WTC11 (cell line): ENCODE measurements at regions not wholly inside any gene's neighbourhood (a gene's known extent, or its start where the extent isn't known, plus 50 kb on each side); places are given as distances from the start of the nearest gene placed in this dataset.

Experiments used
- ATAC-seq: fragments of 200-7000 bp; cut with Tn5 transposase; 2 replicates; pipeline ENCODE4 v1.10.0; 2021; ENCODE audit warnings: mild to moderate bottlenecking, moderate library complexity
- CTCF ChIA-PET: fragments of 300-600 bp; sonication (Branson Sonifier 250); formaldehyde crosslinking; loops from one replicate; lab custom pipeline; 2021; ENCODE audit warnings: antibody characterized with exemption; lab: Charles Lee
- POLR2A ChIA-PET: fragments of 350-600 bp; sonication (Branson Sonifier 250); formaldehyde crosslinking; loops from one replicate; lab custom pipeline; 2021; ENCODE audit warnings: antibody characterized with exemption; lab: Charles Lee
- DNase-seq: peaks from one replicate; pipeline ENCODE4 v3.0.0; 2021; ENCODE audit warnings: low spot score
- H3K27ac Mint-ChIP-seq: 2 replicates; pipeline ENCODE4 v1.8.0; 2021; ENCODE audit warnings: mixed read lengths
- H3K27me3 Mint-ChIP-seq: 2 replicates; pipeline ENCODE4 v1.8.0; 2021; ENCODE audit warnings: low read depth, mild to moderate bottlenecking, moderate library complexity, mixed read lengths
- H3K36me3 Mint-ChIP-seq: 2 replicates; pipeline ENCODE4 v1.8.0; 2021; ENCODE audit warnings: mixed read lengths
- H3K4me1 Mint-ChIP-seq: 2 replicates; pipeline ENCODE4 v1.8.0; 2022; ENCODE audit warnings: mixed read lengths
- H3K4me3 Mint-ChIP-seq: 2 replicates; pipeline ENCODE4 v1.8.0; 2021; ENCODE audit warnings: mild to moderate bottlenecking, moderate library complexity, mixed read lengths
- H3K9me3 Mint-ChIP-seq: 2 replicates; pipeline ENCODE4 v1.8.0; 2021; ENCODE audit warnings: mixed read lengths
- CREM ChIP-seq: sonication (generic); formaldehyde crosslinking; IDR thresholded peaks from 2 replicates; pipeline ENCODE4 v1.8.1; 2022; ENCODE audit warnings: mild to moderate bottlenecking, missing genetic modification reagents, moderate library complexity
- E2F1 ChIP-seq: sonication (generic); formaldehyde crosslinking; IDR thresholded peaks from 2 replicates; pipeline ENCODE4 v1.8.0; 2022; ENCODE audit warnings: mild to moderate bottlenecking, missing genetic modification reagents
- E2F4 ChIP-seq: sonication (generic); formaldehyde crosslinking; IDR thresholded peaks from 2 replicates; pipeline ENCODE4 v1.8.1; 2022; ENCODE audit warnings: low read depth, mild to moderate bottlenecking, moderate library complexity, missing genetic modification reagents, borderline replicate concordance
- E2F5 ChIP-seq: sonication (generic); formaldehyde crosslinking; IDR thresholded peaks from 2 replicates; pipeline ENCODE4 v1.8.1; 2022; ENCODE audit warnings: mild to moderate bottlenecking, moderate library complexity, missing genetic modification reagents
- ELF4 ChIP-seq: sonication (generic); formaldehyde crosslinking; IDR thresholded peaks from 2 replicates; pipeline ENCODE4 v1.8.1; 2022; ENCODE audit warnings: low read depth, mild to moderate bottlenecking, moderate library complexity, missing genetic modification reagents
- FOXJ3 ChIP-seq: sonication (generic); formaldehyde crosslinking; IDR thresholded peaks from 2 replicates; pipeline ENCODE4 v1.9.0; 2021; ENCODE audit warnings: missing genetic modification reagents, mild to moderate bottlenecking, borderline replicate concordance
- GABPB1 ChIP-seq: sonication (generic); formaldehyde crosslinking; IDR thresholded peaks from 2 replicates; pipeline ENCODE4 v1.8.1; 2023; ENCODE audit warnings: mild to moderate bottlenecking, missing genetic modification reagents
- MLX ChIP-seq: sonication (generic); formaldehyde crosslinking; IDR thresholded peaks from 2 replicates; pipeline ENCODE4 v1.8.1; 2023; ENCODE audit warnings: mild to moderate bottlenecking, missing genetic modification reagents, moderate library complexity
- NFE2L1 ChIP-seq: sonication (generic); formaldehyde crosslinking; IDR thresholded peaks from 2 replicates; pipeline ENCODE4 v1.8.1; 2023; ENCODE audit warnings: missing genetic modification reagents
- NR1H2 ChIP-seq: sonication (generic); formaldehyde crosslinking; IDR thresholded peaks from 2 replicates; pipeline ENCODE4 v1.9.0; 2021; ENCODE audit warnings: mild to moderate bottlenecking, moderate library complexity, missing genetic modification reagents
- PRDM15 ChIP-seq: sonication (generic); formaldehyde crosslinking; IDR thresholded peaks from 2 replicates; pipeline ENCODE4 v1.8.0; 2022; ENCODE audit warnings: missing genetic modification reagents
- PREB ChIP-seq: sonication (generic); formaldehyde crosslinking; IDR thresholded peaks from 2 replicates; pipeline ENCODE4 v1.8.1; 2022; ENCODE audit warnings: mild to moderate bottlenecking, missing genetic modification reagents, moderate library complexity, borderline replicate concordance
- STAT6 ChIP-seq: sonication (generic); formaldehyde crosslinking; conservative IDR thresholded peaks from 2 replicates; pipeline ENCODE4 v1.8.1; 2023; ENCODE audit warnings: mild to moderate bottlenecking, low read depth, missing genetic modification reagents, moderate library complexity
- USF2 ChIP-seq: sonication (generic); formaldehyde crosslinking; IDR thresholded peaks from 2 replicates; pipeline ENCODE4 v1.8.1; 2023; ENCODE audit warnings: mild to moderate bottlenecking, missing genetic modification reagents, moderate library complexity
- ZNF138 ChIP-seq: sonication (generic); formaldehyde crosslinking; conservative IDR thresholded peaks from 2 replicates; pipeline ENCODE4 v1.8.1; 2022; ENCODE audit warnings: mild to moderate bottlenecking, moderate library complexity, missing genetic modification reagents
- ZNF263 ChIP-seq: sonication (generic); formaldehyde crosslinking; IDR thresholded peaks from 2 replicates; pipeline ENCODE4 v1.8.1; 2022; ENCODE audit warnings: low read depth, mild to moderate bottlenecking, moderate library complexity, missing genetic modification reagents
- ZNF512 ChIP-seq: sonication (generic); formaldehyde crosslinking; IDR thresholded peaks from 2 replicates; pipeline ENCODE4 v1.8.1; 2022; ENCODE audit warnings: missing genetic modification reagents, borderline replicate concordance

- ChIA-PET CTCF (interaction anchor here (2.1 kb wide), 1 partner anchor 61 kb away, joined by 12 read pairs; no protein-coding TSS in a partner anchor), POLR2A (no interaction called here)
- no peaks in the 10 kb centered on the region for H3K9me3 Mint-ChIP-seq
- no peak overlapping the region for H3K27ac Mint-ChIP-seq
- H3K36me3 Mint-ChIP-seq: no peaks in the 10 kb centered on the region
- ATAC-seq: no peak
- DNase-seq: no peak
- no peak for TF ChIP-seq GABPB1 (CRISPR knock-in tag)
- TF ChIP-seq PRDM15 (CRISPR knock-in tag): no peak
- no peak for TF ChIP-seq ZNF263 (CRISPR knock-in tag)
- TF ChIP-seq E2F5 (CRISPR knock-in tag): no peak
- no peak for TF ChIP-seq NFE2L1
- no peak for TF ChIP-seq ELF4 (CRISPR knock-in tag)
- no peak for TF ChIP-seq ZNF512 (CRISPR knock-in tag)
- TF ChIP-seq PREB (CRISPR knock-in tag): no peak
- no peak for TF ChIP-seq E2F1 (CRISPR knock-in tag)
- TF ChIP-seq NR1H2 (CRISPR knock-in tag): no peak
- no peak for TF ChIP-seq ZNF138 (CRISPR knock-in tag)
- TF ChIP-seq CREM (CRISPR knock-in tag): no peak
- no peak for TF ChIP-seq MLX
- TF ChIP-seq FOXJ3 (CRISPR knock-in tag): no peak
- no peak for TF ChIP-seq STAT6 (CRISPR knock-in tag)
- TF ChIP-seq E2F4 (CRISPR knock-in tag): no peak
- no peak for TF ChIP-seq USF2 (CRISPR knock-in tag)
- no peak overlapping the region for H3K4me3 Mint-ChIP-seq
- H3K27me3 Mint-ChIP-seq: no peaks in the 10 kb centered on the region
- peaks cover 18% of the 10 kb centered on the region for H3K4me1 Mint-ChIP-seq
Measured at GRCh38 chr12:108053512-108053911, 75.6 kb upstream of the WSCD2 start.
